H1 (cell line): ENCODE measurements at regions not wholly inside any gene's neighbourhood (a gene's known extent, or its start where the extent isn't known, plus 50 kb on each side); places are given as distances from the start of the nearest gene placed in this dataset.
A peak's percentile ranks its signal among the peaks of the same experiment; 100 is the strongest.

Source experiments
- CTCF ChIA-PET: fragments of 300-600 bp; sonication (Branson Sonifier 250); formaldehyde crosslinking; loops from one replicate; lab custom pipeline; 2021; ENCODE audit not compliant: partially characterized antibody; lab: Charles Lee
- POLR2A ChIA-PET: fragments of 300-600 bp; sonication (Branson Sonifier 250); formaldehyde crosslinking; loops from one replicate; lab custom pipeline; 2021; ENCODE audit warnings: inconsistent platforms; ENCODE audit not compliant: partially characterized antibody; lab: Charles Lee
- DNase-seq, 2 experiments: peaks; one replicate each; pipeline versions ENCODE4 v3.0.0 to v3.0.0-alpha.2; 2010 to 2022; ENCODE audit warnings: low spot score in 2 of 2, low read depth in 1 of 2, mixed read lengths in 1 of 2
- FAIRE-seq: peaks from 2 replicates; lab custom pipeline; 2011; peaks lifted over from hg19 to GRCh38; lab: Jason Lieb, UNC
- H2AFZ ChIP-seq: 2 replicates; pipeline ENCODE4 v1.8.1; 2012; ENCODE audit warnings: low read length, inconsistent platforms
- H2AK5ac ChIP-seq: 2 replicates; pipeline ENCODE4 v1.6.1; 2013; ENCODE audit warnings: low read depth, low read length
- H2BK120ac ChIP-seq: replicated peaks from 2 replicates; pipeline ENCODE3; 2013; ENCODE audit warnings: low read depth, low read length, inconsistent platforms
- H2BK12ac ChIP-seq: 2 replicates; pipeline ENCODE4 v1.6.1; 2013; ENCODE audit warnings: low read depth, low read length
- H2BK15ac ChIP-seq: 2 replicates; pipeline ENCODE4 v1.6.1; 2013; ENCODE audit warnings: low read length
- H2BK20ac ChIP-seq: 2 replicates; pipeline ENCODE4 v1.6.1; 2013; ENCODE audit warnings: low read length
- H2BK5ac ChIP-seq: 2 replicates; pipeline ENCODE4 v1.6.1; 2013; ENCODE audit warnings: low read depth, low read length
- H3K14ac ChIP-seq: 2 replicates; pipeline ENCODE4 v1.6.1; 2013; ENCODE audit warnings: inconsistent platforms; ENCODE audit not compliant: insufficient read length
- H3K18ac ChIP-seq: 2 replicates; pipeline ENCODE4 v1.6.1; 2013; ENCODE audit warnings: low read length; ENCODE audit errors: extremely low read depth
- H3K23ac ChIP-seq: 2 replicates; pipeline ENCODE4 v1.6.1; 2013; ENCODE audit warnings: inconsistent platforms; ENCODE audit not compliant: insufficient read length
- H3K23me2 ChIP-seq: 2 replicates; pipeline ENCODE4 v1.6.1; 2013; ENCODE audit warnings: low read depth, low read length
- H3K27ac ChIP-seq: 2 replicates; pipeline ENCODE4 v1.6.1; 2011; ENCODE audit warnings: low read depth, low read length, inconsistent platforms
- H3K27me3 ChIP-seq, 4 experiments: replicated peaks in 1 of 4; 1 replicate in 1 of 4; 2 replicates in 3 of 4; pipeline versions ENCODE4 v1.6.1 to v1.8.1; 2011 to 2013; ENCODE audit warnings: low read length in 3 of 4, mild to moderate bottlenecking in 3 of 4, inconsistent platforms in 2 of 4, mixed read lengths in 2 of 4, moderate library complexity in 1 of 4; ENCODE audit not compliant: control insufficient read depth in 3 of 4, insufficient read depth in 3 of 4; ENCODE audit errors: extremely low read depth in 1 of 4
- H3K36me3 ChIP-seq, 4 experiments: 2 replicates each; pipeline versions ENCODE4 v1.6.1 to v1.8.1; 2011 to 2013; ENCODE audit warnings: mild to moderate bottlenecking in 4 of 4, low read length in 3 of 4, moderate library complexity in 2 of 4, control low read depth in 1 of 4, inconsistent platforms in 1 of 4; ENCODE audit not compliant: insufficient read depth in 4 of 4, control insufficient read depth in 2 of 4
- H3K4ac ChIP-seq: replicated peaks from 2 replicates; pipeline ENCODE3; 2013; ENCODE audit warnings: low read length, low read depth, mixed read lengths, inconsistent platforms; ENCODE audit not compliant: insufficient read length
- H3K4me1 ChIP-seq, 4 experiments: replicated peaks in 1 of 4; 1 replicate in 1 of 4; 2 replicates in 3 of 4; pipeline versions ENCODE4 v1.6.1 to v1.8.1; 2011 to 2013; ENCODE audit warnings: low read length in 3 of 4, inconsistent platforms in 2 of 4, mixed read lengths in 1 of 4; ENCODE audit not compliant: insufficient read depth in 4 of 4, control insufficient read depth in 3 of 4
- H3K4me2 ChIP-seq, 2 experiments: 2 replicates each; pipeline versions ENCODE4 v1.6.1 to v1.8.1; 2011 to 2013; ENCODE audit warnings: low read depth in 2 of 2, low read length in 2 of 2, control low read depth in 1 of 2, inconsistent platforms in 1 of 2, mild to moderate bottlenecking in 1 of 2; ENCODE audit not compliant: insufficient read depth in 1 of 2
- H3K4me3 ChIP-seq, 4 experiments: fragments of 200-600, 300-600 bp in 1 of 4; sonication (generic), shearing (Covaris generic), sonication (Bioruptor Twin) in 1 of 4; 2 replicates each; pipeline versions ENCODE4 v1.5.1 to v1.8.1; 2011 to 2016; ENCODE audit warnings: low read length in 4 of 4, low read depth in 3 of 4, control low read depth in 2 of 4, inconsistent platforms in 2 of 4, mild to moderate bottlenecking in 2 of 4, mixed read lengths in 1 of 4, moderate library complexity in 1 of 4; ENCODE audit not compliant: insufficient read depth in 2 of 4; ENCODE audit errors: extremely low read depth in 1 of 4
- H3K56ac ChIP-seq: replicated peaks from 2 replicates; pipeline ENCODE3; 2013; ENCODE audit warnings: low read depth, mild to moderate bottlenecking, mixed read lengths, low read length, inconsistent platforms; ENCODE audit not compliant: insufficient read length
- H3K79me1 ChIP-seq: 2 replicates; pipeline ENCODE4 v1.6.1; 2013; ENCODE audit warnings: low read depth, low read length, control low read depth
- H3K79me2 ChIP-seq, 2 experiments: 2 replicates each; pipeline versions ENCODE4 v1.6.1 to v1.8.1; 2012 to 2013; ENCODE audit warnings: low read length in 2 of 2, mild to moderate bottlenecking in 2 of 2, inconsistent platforms in 1 of 2; ENCODE audit not compliant: insufficient read depth in 2 of 2, control insufficient read depth in 1 of 2
- H3K9ac ChIP-seq, 4 experiments: replicated peaks in 1 of 4; 1 replicate in 1 of 4; 2 replicates in 3 of 4; pipeline versions ENCODE4 v1.6.1 to v1.8.1; 2011 to 2013; ENCODE audit warnings: low read depth in 3 of 4, low read length in 3 of 4, control low read depth in 2 of 4, mild to moderate bottlenecking in 2 of 4, moderate library complexity in 2 of 4, inconsistent platforms in 1 of 4; ENCODE audit errors: extremely low read depth in 1 of 4
- H3K9me3 ChIP-seq, 2 experiments: 2 replicates each; pipeline versions ENCODE4 v1.6.1 to v1.8.1; 2012 to 2013; ENCODE audit warnings: mild to moderate bottlenecking in 2 of 2, moderate library complexity in 2 of 2, control low read depth in 1 of 2, inconsistent platforms in 1 of 2, low read depth in 1 of 2, low read length in 1 of 2, mixed read lengths in 1 of 2; ENCODE audit not compliant: insufficient read depth in 2 of 2
- H4K20me1 ChIP-seq, 2 experiments: replicated peaks in 1 of 2; 2 replicates each; pipeline versions ENCODE3 to v1.8.1; 2011 to 2013; ENCODE audit warnings: inconsistent platforms in 2 of 2, low read length in 2 of 2, mild to moderate bottlenecking in 1 of 2; ENCODE audit not compliant: insufficient read depth in 2 of 2, control insufficient read depth in 1 of 2
- H4K5ac ChIP-seq: 2 replicates; pipeline ENCODE4 v1.6.1; 2013; ENCODE audit warnings: low read length, low read depth, mixed read lengths, inconsistent platforms; ENCODE audit not compliant: insufficient read length
- H4K8ac ChIP-seq: 2 replicates; pipeline ENCODE4 v1.8.0; 2013; ENCODE audit warnings: mild to moderate bottlenecking, moderate library complexity, low read length, inconsistent platforms; ENCODE audit not compliant: insufficient read depth; ENCODE audit errors: extremely low read depth
- H4K91ac ChIP-seq: replicated peaks from 2 replicates; pipeline ENCODE3; 2013; ENCODE audit warnings: low read length, mixed read lengths, inconsistent platforms; ENCODE audit not compliant: insufficient read length
- BCL11A ChIP-seq, 2 experiments: IDR thresholded peaks; one replicate each; pipeline ENCODE4 v1.6.1; 2011; ENCODE audit warnings: low read depth in 2 of 2, low read length in 2 of 2, mild to moderate bottlenecking in 2 of 2
- BRCA1 ChIP-seq: IDR thresholded peaks from 2 replicates; pipeline ENCODE4 v1.6.1; 2012; ENCODE audit warnings: low read depth, low read length, improper control_type of control experiment
- CHD2 ChIP-seq: IDR thresholded peaks from 2 replicates; pipeline ENCODE4 v1.6.1; 2012; ENCODE audit warnings: low read length, improper control_type of control experiment
- EP300 ChIP-seq, 2 experiments: IDR thresholded peaks; 1 replicate in 1 of 2; 2 replicates in 1 of 2; pipeline ENCODE4 v1.6.1; 2011 to 2012; ENCODE audit warnings: low read depth in 2 of 2, low read length in 2 of 2, mild to moderate bottlenecking in 2 of 2, borderline replicate concordance in 1 of 2, inconsistent platforms in 1 of 2, moderate library complexity in 1 of 2
- GABPA ChIP-seq: IDR thresholded peaks from 2 replicates; pipeline ENCODE4 v1.6.1; 2011; ENCODE audit warnings: mild to moderate bottlenecking, low read length, moderate library complexity, borderline replicate concordance; ENCODE audit not compliant: insufficient read depth
- KDM1A ChIP-seq: fragments of 200-600, 300-600 bp; sonication (generic); IDR thresholded peaks from 2 replicates; pipeline ENCODE4 v1.7.1; 2016; ENCODE audit warnings: mild to moderate bottlenecking, low read length, borderline replicate concordance
- KDM4A ChIP-seq: IDR thresholded peaks from one replicate; pipeline ENCODE4 v1.7.1; 2012; ENCODE audit warnings: low read depth, mild to moderate bottlenecking, moderate library complexity, low read length, inconsistent platforms; ENCODE audit not compliant: severe bottlenecking
- SP1 ChIP-seq: IDR thresholded peaks from 2 replicates; pipeline ENCODE4 v1.6.1; 2011; ENCODE audit warnings: low read depth, low read length
- YY1 ChIP-seq: IDR thresholded peaks from 2 replicates; pipeline ENCODE4 v1.6.1; 2011; ENCODE audit warnings: low read depth, mild to moderate bottlenecking, low read length
- WGBS, 2 experiments: shearing (Covaris generic) in 1 of 2; methylation state at CpG; one replicate each; pipeline versions ENCODE4 v1.1.6 to v1.1.7; 2013 to 2015; ENCODE audit warnings: low lambda C conversion rate in 2 of 2, mixed read lengths in 2 of 2, inconsistent platforms in 1 of 2, low coverage in 1 of 2, missing lambda C conversion rate in 1 of 2; ENCODE audit not compliant: insufficient replicate concordance in 2 of 2, insufficient coverage in 1 of 2, insufficient read length in 1 of 2; ENCODE audit errors: extremely low coverage in 1 of 2, missing lambda C conversion rate in 1 of 2; 5-methylcytosine and 5-hydroxymethylcytosine counted together
- TF ChIP-seq, protein P1 (sequence below): IDR thresholded peaks from 2 replicates; pipeline ENCODE4 v1.6.1; 2012; ENCODE audit warnings: inconsistent platforms
- TF ChIP-seq, protein P2 (sequence below): IDR thresholded peaks from 2 replicates; pipeline ENCODE4 v1.6.1; 2011; ENCODE audit warnings: low read length, improper control_type of control experiment
- TF ChIP-seq, protein P3 (sequence below): IDR thresholded peaks from 2 replicates; pipeline ENCODE4 v1.6.1; 2012; ENCODE audit warnings: low read length, inconsistent platforms

DNA sequence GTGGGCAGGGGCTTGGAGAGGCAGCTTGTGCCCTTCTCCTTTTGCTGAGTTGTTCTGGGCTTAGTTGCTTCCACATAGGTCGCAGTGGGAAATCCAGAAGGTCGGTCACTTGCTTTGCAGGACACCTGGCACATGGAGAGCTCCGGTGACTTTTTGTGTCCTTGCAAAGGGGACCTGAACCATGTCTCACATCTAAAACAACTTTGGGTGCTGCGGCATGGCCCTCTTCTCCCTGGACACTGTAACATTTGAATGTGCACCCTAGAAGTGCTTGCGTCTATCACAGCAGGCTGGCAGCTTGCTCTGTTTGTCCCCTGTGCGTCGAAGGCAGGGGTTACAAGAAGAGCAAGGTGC lies 189.9 kb upstream of the TWIST2 start:
- Histone ChIP-seq H2AFZ (no peak overlapping the region), H3K23ac (no peak overlapping the region), H3K79me2 (no peaks in the 10 kb centered on the region), H3K18ac (no peak overlapping the region), H4K5ac (no peak overlapping the region), H3K4ac (no peak overlapping the region), H3K56ac (no peak overlapping the region), H2BK12ac (no peak overlapping the region), H2AK5ac (no peak overlapping the region), H4K8ac (peak overlapping the region; percentile 53; the same call in 1 of the 2 replicates), H3K27ac (no peak overlapping the region), H3K4me2 (no peak overlapping the region; a peak in 1 of 4 replicates), H2BK120ac (no peak overlapping the region), H3K4me3 (no peak overlapping the region), H4K91ac (no peak overlapping the region), H2BK20ac (no peak overlapping the region), H3K79me1 (no peaks in the 10 kb centered on the region), H2BK5ac (no peak overlapping the region), H2BK15ac (no peak overlapping the region), H3K4me1 (peaks cover 0 to 11% (median 4%) of the 10 kb centered on the region in 4 experiments; a peak in 3 of 7 replicates), H3K23me2 (no peaks in the 10 kb centered on the region), H3K9me3 (no peaks in the 10 kb centered on the region), H3K14ac (no peak overlapping the region), H4K20me1 (no peaks in the 10 kb centered on the region), H3K9ac (no peak overlapping the region), H3K27me3 (no peaks in the 10 kb centered on the region; a peak in 1 of 7 replicates), H3K36me3 (no peaks in the 10 kb centered on the region)
- no peak for FAIRE-seq
- ChIA-PET CTCF (interaction anchor here (1.2 kb wide), 1 partner anchor 13 kb away, joined by 3 read pairs; no protein-coding TSS in a partner anchor), POLR2A (no interaction called here)
- WGBS, 2 experiments, result 94% methylated on average over 7 of the region's 7 CpGs; no CpG with 5 or more reads in 1 of the 2 experiments
- DNase-seq, result peak in 1 of 2 experiments; percentile 30
- no peak for TF ChIP-seq KDM4A
- no peak for TF ChIP-seq KDM1A
- no peak for TF ChIP-seq YY1
- TF ChIP-seq, protein P1, sequence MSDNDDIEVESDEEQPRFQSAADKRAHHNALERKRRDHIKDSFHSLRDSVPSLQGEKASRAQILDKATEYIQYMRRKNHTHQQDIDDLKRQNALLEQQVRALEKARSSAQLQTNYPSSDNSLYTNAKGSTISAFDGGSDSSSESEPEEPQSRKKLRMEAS, result no peak
- TF ChIP-seq GABPA, result no peak
- TF ChIP-seq SP1, result no peak
- TF ChIP-seq, protein P2, sequence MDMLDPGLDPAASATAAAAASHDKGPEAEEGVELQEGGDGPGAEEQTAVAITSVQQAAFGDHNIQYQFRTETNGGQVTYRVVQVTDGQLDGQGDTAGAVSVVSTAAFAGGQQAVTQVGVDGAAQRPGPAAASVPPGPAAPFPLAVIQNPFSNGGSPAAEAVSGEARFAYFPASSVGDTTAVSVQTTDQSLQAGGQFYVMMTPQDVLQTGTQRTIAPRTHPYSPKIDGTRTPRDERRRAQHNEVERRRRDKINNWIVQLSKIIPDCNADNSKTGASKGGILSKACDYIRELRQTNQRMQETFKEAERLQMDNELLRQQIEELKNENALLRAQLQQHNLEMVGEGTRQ, result no peak
- no peak for TF ChIP-seq EP300 (IDR thresholded peaks at IDR 0.05; ENCODE audit: borderline replicate concordance in 1 of 2, low read depth in 2 of 2, low read length in 2 of 2)
- TF ChIP-seq, protein P3, sequence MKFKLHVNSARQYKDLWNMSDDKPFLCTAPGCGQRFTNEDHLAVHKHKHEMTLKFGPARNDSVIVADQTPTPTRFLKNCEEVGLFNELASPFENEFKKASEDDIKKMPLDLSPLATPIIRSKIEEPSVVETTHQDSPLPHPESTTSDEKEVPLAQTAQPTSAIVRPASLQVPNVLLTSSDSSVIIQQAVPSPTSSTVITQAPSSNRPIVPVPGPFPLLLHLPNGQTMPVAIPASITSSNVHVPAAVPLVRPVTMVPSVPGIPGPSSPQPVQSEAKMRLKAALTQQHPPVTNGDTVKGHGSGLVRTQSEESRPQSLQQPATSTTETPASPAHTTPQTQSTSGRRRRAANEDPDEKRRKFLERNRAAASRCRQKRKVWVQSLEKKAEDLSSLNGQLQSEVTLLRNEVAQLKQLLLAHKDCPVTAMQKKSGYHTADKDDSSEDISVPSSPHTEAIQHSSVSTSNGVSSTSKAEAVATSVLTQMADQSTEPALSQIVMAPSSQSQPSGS, result no peak
- TF ChIP-seq BCL11A (IDR thresholded peaks at IDR 0.05; ENCODE audit: low read depth in 2 of 2, low read length in 2 of 2), result no peak
- TF ChIP-seq CHD2, result no peak
- TF ChIP-seq BRCA1, result no peak
